HG02938 (cell line): ENCODE measurements at regions not wholly inside any gene's neighbourhood (a gene's known extent, or its start where the extent isn't known, plus 50 kb on each side); places are given as distances from the start of the nearest gene placed in this dataset.

Source experiments
- ATAC-seq: cut with Tn5 transposase; IDR thresholded peaks from one replicate; pipeline ENCODE4 v1.9.1; 2021; ENCODE audit warnings: mild to moderate bottlenecking, moderate library complexity; ENCODE audit not compliant: unreplicated experiment

GRCh38 chr2:163863073-163863472 is 127.3 kb upstream of the FIGN start:
- no peak for ATAC-seq

- ATAC-seq: no peak
These were observed 124.1 kb upstream of the FIGN start for GRCh38 chr2:163859951-163860350.

DNA sequence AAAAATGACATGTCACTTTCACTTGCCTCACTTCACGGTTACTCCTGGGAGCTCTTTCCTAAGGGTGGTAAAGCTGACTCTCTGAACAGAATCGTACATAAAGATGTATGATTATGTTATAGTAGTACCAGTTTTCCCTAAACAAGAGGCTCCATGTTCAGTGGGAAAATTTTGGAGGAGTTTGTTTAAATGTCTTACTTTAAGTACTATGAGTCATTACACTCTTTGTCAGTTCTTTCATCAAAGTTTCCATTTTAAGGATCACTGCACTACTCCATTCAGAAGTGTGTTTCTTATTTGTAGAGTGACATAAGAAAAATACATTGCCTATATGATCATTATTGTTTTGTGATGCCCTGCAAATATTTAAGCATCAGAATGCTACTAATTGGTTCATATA is 121.1 kb upstream of the FIGN start:
- ATAC-seq: no peak

- no peak for ATAC-seq
These were observed 116.8 kb upstream of the FIGN start for GRCh38 chr2:163852616-163853015.

- no peak for ATAC-seq
These were observed 114.1 kb upstream of the FIGN start for GRCh38 chr2:163849756-163850435.

DNA sequence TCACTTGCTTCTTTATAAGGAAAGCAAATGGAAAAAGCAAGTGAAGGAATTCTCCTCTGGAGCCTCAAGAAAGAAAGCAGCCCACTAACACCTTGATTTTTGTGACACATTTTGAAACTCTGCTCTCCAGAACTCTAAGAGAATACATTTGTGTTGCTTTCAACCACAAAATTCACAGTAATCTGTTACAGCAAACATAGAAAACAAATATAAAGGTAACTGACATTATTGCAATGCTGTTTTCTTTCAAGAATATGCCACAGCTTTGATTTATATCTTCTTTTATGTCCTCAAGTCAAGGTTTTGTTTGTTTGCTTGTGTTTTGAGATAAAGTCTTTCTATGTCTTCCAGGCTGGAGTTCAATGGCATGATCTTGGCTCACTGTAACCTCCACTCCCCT is 103.1 kb upstream of the FIGN start:
- no peak for ATAC-seq

GRCh38 chr2:163836167-163836566 is 100.4 kb upstream of the FIGN start:
- no peak for ATAC-seq

DNA sequence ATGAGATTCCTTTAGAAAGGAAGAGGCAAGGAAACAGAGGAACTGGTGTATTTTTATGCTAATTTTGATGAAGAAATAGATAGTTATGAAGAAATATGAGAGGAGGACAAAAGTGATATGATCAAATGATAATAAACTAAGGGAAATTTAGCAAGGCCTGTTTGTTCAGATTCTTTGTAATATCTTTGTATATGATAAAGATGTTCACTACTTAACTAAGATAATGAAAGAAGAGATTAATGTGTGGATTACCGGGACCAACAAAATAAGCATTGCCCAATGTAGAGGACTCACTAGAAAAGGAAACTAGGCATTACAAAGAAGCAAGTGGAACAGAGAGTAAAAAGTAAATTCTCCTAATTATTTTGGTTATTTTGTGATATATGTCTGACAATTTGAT is 99.0 kb upstream of the FIGN start:
- ATAC-seq: no peak

DNA sequence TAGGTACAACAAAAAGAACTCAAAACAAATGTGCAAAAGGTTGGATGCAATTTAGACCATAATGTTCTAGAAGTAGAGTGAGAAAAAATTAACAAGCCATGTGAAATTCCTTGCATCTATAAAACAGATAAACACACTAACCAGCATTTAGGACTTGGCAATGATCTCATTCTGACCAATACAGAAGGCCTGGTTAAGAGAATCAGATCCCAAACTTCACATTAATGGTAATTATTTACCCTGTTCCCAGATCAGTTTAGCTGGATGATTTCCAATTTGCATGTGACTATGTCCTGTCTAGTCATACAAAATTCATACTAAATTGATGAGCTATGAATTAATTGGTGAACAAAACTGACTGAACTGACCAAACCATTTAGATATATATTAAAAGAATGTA is 98.4 kb upstream of the FIGN start:
- no peak for ATAC-seq

DNA sequence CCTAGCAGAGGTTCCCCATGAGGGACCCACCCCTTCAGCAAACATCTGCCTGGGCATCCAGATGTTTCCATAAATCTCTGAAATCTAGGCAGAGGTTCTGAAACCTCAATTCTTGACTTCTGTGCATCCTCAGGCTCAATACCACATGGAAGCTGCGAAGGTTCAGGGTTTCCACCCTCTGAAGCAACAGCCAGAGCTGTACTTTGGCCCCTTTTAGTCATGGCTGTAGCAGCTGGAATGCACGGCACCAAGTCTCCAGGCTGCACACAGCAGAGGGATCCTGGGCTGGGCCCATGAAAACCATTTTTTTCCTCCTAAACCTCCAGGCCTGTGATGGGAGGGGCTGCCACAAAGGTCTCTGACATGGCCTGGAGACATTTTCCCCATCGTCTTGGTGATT is 93.0 kb upstream of the FIGN start:
- no peak for ATAC-seq

DNA sequence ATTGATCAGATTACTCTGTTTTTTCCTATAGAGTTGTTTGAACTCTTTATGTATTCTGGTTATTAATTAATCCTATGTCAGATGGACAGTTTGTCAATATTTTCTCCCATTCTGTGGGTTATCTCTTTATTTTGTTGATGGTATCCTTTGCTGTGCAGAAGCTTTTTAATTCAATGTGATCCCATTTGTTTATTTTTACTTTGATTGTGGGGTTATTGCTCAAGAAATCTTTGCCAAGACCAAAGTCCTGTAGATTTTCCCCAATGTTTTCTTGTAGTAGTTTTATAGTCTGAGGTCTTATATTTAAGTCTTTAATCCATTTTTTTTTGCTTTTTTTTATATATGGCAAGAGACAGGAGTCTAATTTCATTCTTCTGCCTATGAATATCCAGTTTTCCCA is 86.2 kb upstream of the FIGN start:
- ATAC-seq: no peak

GRCh38 chr2:163812926-163813520 is 77.2 kb upstream of the FIGN start:
- ATAC-seq: no peak

GRCh38 chr2:163808406-163808805 is 72.6 kb upstream of the FIGN start:
- no peak for ATAC-seq

DNA sequence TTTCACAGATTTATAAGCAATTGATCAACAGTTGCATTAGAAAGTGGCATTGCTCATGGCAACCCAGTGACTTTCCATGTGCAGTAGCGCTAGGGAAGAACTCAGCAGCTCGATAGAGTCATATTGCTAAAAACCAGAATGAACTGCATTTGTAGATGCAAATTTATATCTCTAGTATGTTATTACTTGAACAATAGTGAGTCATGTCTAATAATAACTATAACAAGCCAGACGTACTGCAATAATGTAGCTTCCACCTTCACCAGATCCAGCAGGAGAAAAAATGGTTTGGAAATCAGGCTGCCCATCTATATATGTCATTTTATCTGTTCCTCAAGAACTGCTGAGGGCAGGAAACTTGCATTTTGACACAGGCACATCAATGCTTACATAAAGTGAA is 66.5 kb upstream of the FIGN start:
- no peak for ATAC-seq

- ATAC-seq: no peak
These were observed 65.7 kb upstream of the FIGN start for GRCh38 chr2:163801486-163801885.

GRCh38 chr2:163800951-163801381 is 65.2 kb upstream of the FIGN start:
- ATAC-seq: no peak

DNA sequence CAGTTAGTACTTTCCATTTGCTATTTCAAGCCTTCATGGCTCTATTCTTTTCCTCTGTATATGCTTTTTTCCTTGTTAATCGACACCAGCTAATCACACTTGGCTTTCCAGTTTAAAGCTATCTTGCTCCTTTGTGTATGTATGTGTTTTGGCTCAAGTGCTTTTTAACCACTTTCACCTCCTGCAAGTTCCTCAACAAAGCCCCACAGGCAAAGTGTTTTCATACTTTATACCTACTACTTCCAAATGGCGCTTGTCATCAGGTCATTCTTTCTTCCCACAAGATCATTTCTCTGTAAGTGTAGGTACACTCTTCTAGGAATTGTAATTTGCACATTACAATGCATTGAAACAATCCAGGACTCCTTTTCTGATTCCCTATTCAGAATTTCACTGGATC is 64.0 kb upstream of the FIGN start:
- no peak for ATAC-seq

GRCh38 chr2:163794635-163795034 is 58.8 kb upstream of the FIGN start:
- ATAC-seq: no peak
